OCI-LY1 (cell line): ENCODE measurements at regions not wholly inside any gene's neighbourhood (a gene's known extent, or its start where the extent isn't known, plus 50 kb on each side); places are given as distances from the start of the nearest gene placed in this dataset.

Experiments
- H2AFZ ChIP-seq: fragments of 200-600 bp; sonication (generic), shearing (Covaris generic); 2 replicates; pipeline ENCODE4 v1.6.0; 2014; ENCODE audit warnings: antibody characterized with exemption, mild to moderate bottlenecking, low read length
- H3F3A ChIP-seq: fragments of 200-600 bp; sonication (generic), shearing (Covaris generic); 2 replicates; pipeline ENCODE4 v1.6.0; 2014; ENCODE audit warnings: mild to moderate bottlenecking, antibody characterized with exemption, low read length, moderate library complexity; ENCODE audit not compliant: insufficient read depth
- H3K27ac ChIP-seq: fragments of 200-600 bp; sonication (generic); 2 replicates; pipeline ENCODE4 v1.5.1; 2014; ENCODE audit warnings: low read length, mixed run types, mild to moderate bottlenecking, low read depth; ENCODE audit not compliant: poor library complexity, severe bottlenecking
- H3K27me3 ChIP-seq: fragments of 200-600 bp; sonication (generic); 2 replicates; pipeline ENCODE4 v1.6.0; 2014; ENCODE audit warnings: antibody characterized with exemption, mild to moderate bottlenecking, low read length, moderate library complexity; ENCODE audit not compliant: insufficient read depth
- H3K36me3 ChIP-seq: fragments of 200-600 bp; sonication (generic); 2 replicates; pipeline ENCODE4 v1.6.1; 2014; ENCODE audit warnings: mild to moderate bottlenecking, antibody characterized with exemption, low read length, moderate library complexity, mixed read lengths; ENCODE audit not compliant: insufficient read depth
- H3K4me1 ChIP-seq: fragments of 200-600 bp; sonication (generic); 2 replicates; pipeline ENCODE4 v1.5.1; 2014; ENCODE audit warnings: mild to moderate bottlenecking, low read length, moderate library complexity; ENCODE audit not compliant: insufficient read depth, severe bottlenecking
- H3K4me2 ChIP-seq: fragments of 200-600 bp; sonication (generic), shearing (Covaris generic); 2 replicates; pipeline ENCODE4 v1.6.1; 2014; ENCODE audit warnings: low read length
- H3K4me3 ChIP-seq: fragments of 200-600 bp; sonication (generic); 2 replicates; pipeline ENCODE4 v1.5.1; 2014; ENCODE audit warnings: low read length, low read depth, mild to moderate bottlenecking, mixed read lengths; ENCODE audit not compliant: poor library complexity, severe bottlenecking
- H3K79me2 ChIP-seq: fragments of 200-600 bp; shearing (Covaris generic); 2 replicates; pipeline ENCODE4 v1.6.1; 2016; ENCODE audit warnings: mixed run types, low read length, mixed read lengths; ENCODE audit not compliant: insufficient read depth
- H3K9ac ChIP-seq: fragments of 200-600 bp; sonication (generic), shearing (Covaris generic); 2 replicates; pipeline ENCODE4 v1.6.1; 2014; ENCODE audit warnings: mild to moderate bottlenecking, low read length, mixed read lengths
- H3K9me2 ChIP-seq: fragments of 200-600 bp; sonication (generic), shearing (Covaris generic); 2 replicates; pipeline ENCODE4 v1.6.1; 2014; ENCODE audit warnings: low read depth, mild to moderate bottlenecking, low read length, mixed read lengths
- H3K9me3 ChIP-seq: fragments of 200-600 bp; shearing (Covaris generic); 2 replicates; pipeline ENCODE4 v1.6.1; 2014; ENCODE audit warnings: low read length, mixed read lengths
- H4K20me1 ChIP-seq: fragments of 200-600 bp; sonication (generic), shearing (Covaris generic); 2 replicates; pipeline ENCODE4 v1.6.0; 2016; ENCODE audit warnings: mild to moderate bottlenecking, low read length; ENCODE audit not compliant: insufficient read depth
- CTCF ChIP-seq: fragments of 200-600 bp; sonication (generic), shearing (Covaris generic); IDR thresholded peaks from 2 replicates; pipeline ENCODE4 v1.5.1; 2017; ENCODE audit warnings: mild to moderate bottlenecking, antibody characterized with exemption, low read length, moderate library complexity, mixed read lengths
- EZH2 ChIP-seq: fragments of 200-600 bp; sonication (generic), shearing (Covaris generic); IDR thresholded peaks from 2 replicates; pipeline ENCODE4 v1.8.0; 2017; ENCODE audit warnings: borderline replicate concordance, mixed run types, mild to moderate bottlenecking, antibody characterized with exemption, low read length, moderate library complexity, mixed read lengths

- Histone ChIP-seq H3K4me2 (no peak overlapping the region), H2AFZ (no peak overlapping the region), H3K27ac (no peak overlapping the region), H3K9ac (no peak overlapping the region), H3K4me3 (no peak overlapping the region), H3K36me3 (no peaks in the 10 kb centered on the region), H3K4me1 (no peaks in the 10 kb centered on the region), H3K27me3 (no peaks in the 10 kb centered on the region), H3F3A (no peaks in the 10 kb centered on the region), H4K20me1 (no peaks in the 10 kb centered on the region), H3K79me2 (no peaks in the 10 kb centered on the region), H3K9me3 (no peaks in the 10 kb centered on the region), H3K9me2 (no peaks in the 10 kb centered on the region)
- TF ChIP-seq CTCF (no peak), EZH2 (no peak)
Measured at GRCh38 chr5:33230467-33231078, 210.2 kb upstream of the TARS1 start.

GRCh38 chr5:33231214-33231710, 209.5 kb upstream of the TARS1 start:
- H2AFZ ChIP-seq: no peak overlapping the region
- H3K9me2 ChIP-seq: no peaks in the 10 kb centered on the region
- no peaks in the 10 kb centered on the region for H3K4me1 ChIP-seq
- no peak for TF ChIP-seq EZH2
- no peak for TF ChIP-seq CTCF
- H4K20me1 ChIP-seq: no peaks in the 10 kb centered on the region
- H3K79me2 ChIP-seq: no peaks in the 10 kb centered on the region
- H3K4me3 ChIP-seq: no peak overlapping the region
- H3K9me3 ChIP-seq: no peaks in the 10 kb centered on the region
- no peak overlapping the region for H3K27ac ChIP-seq
- H3K9ac ChIP-seq: no peak overlapping the region
- no peak overlapping the region for H3K4me2 ChIP-seq
- no peaks in the 10 kb centered on the region for H3K36me3 ChIP-seq
- no peaks in the 10 kb centered on the region for H3F3A ChIP-seq
- no peaks in the 10 kb centered on the region for H3K27me3 ChIP-seq

- Histone ChIP-seq H3K9ac (no peak overlapping the region), H2AFZ (no peak overlapping the region), H3K27ac (no peak overlapping the region), H3K36me3 (no peaks in the 10 kb centered on the region), H3F3A (no peaks in the 10 kb centered on the region), H3K4me2 (no peak overlapping the region), H3K4me3 (no peak overlapping the region), H3K79me2 (no peaks in the 10 kb centered on the region), H3K9me3 (no peaks in the 10 kb centered on the region), H3K27me3 (no peaks in the 10 kb centered on the region), H3K9me2 (no peaks in the 10 kb centered on the region), H3K4me1 (no peaks in the 10 kb centered on the region), H4K20me1 (no peaks in the 10 kb centered on the region)
- TF ChIP-seq CTCF (no peak), EZH2 (no peak)
Measured at GRCh38 chr5:33231935-33232334, 208.8 kb upstream of the TARS1 start.
